Sigmoid colon (tissue), 6 donors: ENCODE measurements at regions not wholly inside any gene's neighbourhood (a gene's known extent, or its start where the extent isn't known, plus 50 kb on each side); places are given as distances from the start of the nearest gene placed in this dataset.

ENCODE experiments used
- DNase-seq: peaks from one replicate; pipeline ENCODE4 v3.0.0-alpha.2; 2019
- H3K27ac ChIP-seq, 4 donors: fragments of 200-600 bp; sonication (generic); one replicate each; pipeline ENCODE4 v1.5.1; 2016 to 2019; ENCODE audit warnings: mild to moderate bottlenecking in 1 of 4
- H3K27me3 ChIP-seq, 3 donors: fragments of 200-600 bp; sonication (generic); one replicate each; pipeline ENCODE4 v1.5.1; 2019; ENCODE audit warnings: mild to moderate bottlenecking in 1 of 3
- H3K36me3 ChIP-seq, 4 donors: fragments of 200-600 bp; sonication (generic); one replicate each; pipeline ENCODE4 v1.5.1; 2016 to 2019
- H3K4me1 ChIP-seq, 4 donors: fragments of 200-600 bp; sonication (generic); one replicate each; pipeline ENCODE4 v1.5.1; 2017 to 2019
- H3K4me3 ChIP-seq, 4 donors: fragments of 200-600 bp; sonication (generic); one replicate each; pipeline ENCODE4 v1.5.1; 2017 to 2019; ENCODE audit warnings: mild to moderate bottlenecking in 2 of 4, moderate library complexity in 1 of 4
- H3K9me3 ChIP-seq, 4 donors: fragments of 200-600 bp in 3 of 4; sonication (generic) in 3 of 4; one replicate each; pipeline versions ENCODE4 v1.5.1 to v1.6.1; 2013 to 2019
- CTCF ChIP-seq, 4 experiments: fragments of 450-650 bp in 3 of 4; fragments of 200-600 bp in 1 of 4; IDR thresholded peaks; one replicate each; pipeline ENCODE4 v1.5.1; 2016 to 2019; ENCODE audit warnings: antibody characterized with exemption in 4 of 4, mild to moderate bottlenecking in 3 of 4, moderate library complexity in 2 of 4
- EP300 ChIP-seq, 4 donors: sonication (generic); formaldehyde crosslinking; IDR thresholded peaks; one replicate each; pipeline ENCODE4 v1.6.1; 2017; ENCODE audit warnings: antibody characterized with exemption in 4 of 4
- POLR2A ChIP-seq, 2 donors: fragments of 450-650 bp; IDR thresholded peaks; one replicate each; pipeline ENCODE4 v1.6.1; 2016; ENCODE audit warnings: antibody characterized with exemption in 2 of 2, mild to moderate bottlenecking in 2 of 2, moderate library complexity in 2 of 2
- POLR2AphosphoS5 ChIP-seq, 4 donors: sonication (generic); formaldehyde crosslinking; IDR thresholded peaks; one replicate each; pipeline ENCODE4 v1.6.1; 2017; ENCODE audit warnings: antibody characterized with exemption in 4 of 4
- WGBS, 2 donors: extraction: QIAGEN DNeasy Blood & Tissue Kit; methylation state at CpG; one replicate each; pipeline ENCODE4 v1.1.7; 2013; 5-methylcytosine and 5-hydroxymethylcytosine counted together
- intact Hi-C: fragments of 100-400 bp; cut with DNase I; formaldehyde crosslinking; loops from one replicate; pipeline ENCODE4 v1.15.1; 2023
- donor health status: healthy with polysubstance abuse.
- donor health status: healthy.

- no peaks in the 10 kb centered on the region for H3K36me3 ChIP-seq
- H3K27me3 ChIP-seq = no peaks in the 10 kb centered on the region
- H3K4me3 ChIP-seq = no peak overlapping the region
- WGBS, 2 donors = 60 to 74% methylated on average over 1 of the region's 1 CpG
- H3K4me1 ChIP-seq = no peaks in the 10 kb centered on the region
- H3K27ac ChIP-seq = no peak overlapping the region
- intact Hi-C loops = no loop called here
- TF ChIP-seq CTCF (IDR thresholded peaks at IDR 0.05) (no peak), EP300 (IDR thresholded peaks at IDR 0.05) (no peak), POLR2A (IDR thresholded peaks at IDR 0.05) (no peak), POLR2AphosphoS5 (IDR thresholded peaks at IDR 0.05) (no peak)
- DNase-seq = no peak
- no peaks in the 10 kb centered on the region for H3K9me3 ChIP-seq
These were observed 480.3 kb upstream of the ADAMTS16 start for GRCh38 chr5:4659851-4660250.

- DNase-seq = no peak
- 77 to 85% methylated on average over 8 of the region's 8 CpGs for WGBS, 2 donors
- Histone ChIP-seq H3K9me3 (no peaks in the 10 kb centered on the region), H3K4me3 (no peak overlapping the region), H3K4me1 (no peaks in the 10 kb centered on the region), H3K27me3 (no peaks in the 10 kb centered on the region), H3K27ac (no peak overlapping the region), H3K36me3 (no peaks in the 10 kb centered on the region)
- no peak for TF ChIP-seq CTCF (IDR thresholded peaks at IDR 0.05)
- TF ChIP-seq EP300 (IDR thresholded peaks at IDR 0.05) = no peak
- TF ChIP-seq POLR2AphosphoS5 (IDR thresholded peaks at IDR 0.05) = no peak
- no peak for TF ChIP-seq POLR2A (IDR thresholded peaks at IDR 0.05)
- intact Hi-C loops = no loop called here
These were observed 478.8 kb upstream of the ADAMTS16 start for GRCh38 chr5:4661326-4661725.

GRCh38 chr5:4661836-4662235, 478.3 kb upstream of the ADAMTS16 start:
- Histone ChIP-seq H3K36me3 (no peaks in the 10 kb centered on the region), H3K27me3 (no peaks in the 10 kb centered on the region), H3K27ac (no peak overlapping the region), H3K4me3 (no peak overlapping the region), H3K4me1 (no peaks in the 10 kb centered on the region), H3K9me3 (no peaks in the 10 kb centered on the region)
- TF ChIP-seq CTCF (IDR thresholded peaks at IDR 0.05) (no peak), POLR2A (IDR thresholded peaks at IDR 0.05) (no peak), EP300 (IDR thresholded peaks at IDR 0.05) (no peak), POLR2AphosphoS5 (IDR thresholded peaks at IDR 0.05) (no peak)
- intact Hi-C loops = no loop called here
- no peak for DNase-seq
- 71 to 88% methylated on average over 7 of the region's 7 CpGs for WGBS, 2 donors

- intact Hi-C loops = no loop called here
- 82 to 90% methylated on average over 5 of the region's 5 CpGs for WGBS, 2 donors
- Histone ChIP-seq H3K27me3 (no peaks in the 10 kb centered on the region), H3K9me3 (no peaks in the 10 kb centered on the region), H3K27ac (no peak overlapping the region), H3K36me3 (no peaks in the 10 kb centered on the region), H3K4me3 (no peak overlapping the region), H3K4me1 (no peaks in the 10 kb centered on the region)
- no peak for DNase-seq
- no peak for TF ChIP-seq POLR2A (IDR thresholded peaks at IDR 0.05)
- no peak for TF ChIP-seq CTCF (IDR thresholded peaks at IDR 0.05)
- TF ChIP-seq EP300 (IDR thresholded peaks at IDR 0.05) = no peak
- no peak for TF ChIP-seq POLR2AphosphoS5 (IDR thresholded peaks at IDR 0.05)
These were observed 477.4 kb upstream of the ADAMTS16 start for GRCh38 chr5:4662756-4663155.

- no peak overlapping the region for H3K27ac ChIP-seq
- H3K4me1 ChIP-seq = no peaks in the 10 kb centered on the region
- no peak overlapping the region for H3K4me3 ChIP-seq
- no peaks in the 10 kb centered on the region for H3K9me3 ChIP-seq
- no peaks in the 10 kb centered on the region for H3K36me3 ChIP-seq
- no peak for DNase-seq
- TF ChIP-seq EP300 (IDR thresholded peaks at IDR 0.05) (no peak), POLR2AphosphoS5 (IDR thresholded peaks at IDR 0.05) (no peak), POLR2A (IDR thresholded peaks at IDR 0.05) (no peak), CTCF (IDR thresholded peaks at IDR 0.05) (no peak)
- 78 to 87% methylated on average over 2 of the region's 2 CpGs for WGBS, 2 donors
- intact Hi-C loops = no loop called here
- H3K27me3 ChIP-seq = no peaks in the 10 kb centered on the region
These were observed 474.2 kb upstream of the ADAMTS16 start for GRCh38 chr5:4665911-4666310.
